BE2C (cell line): ENCODE measurements at regions not wholly inside any gene's neighbourhood (a gene's known extent, or its start where the extent isn't known, plus 50 kb on each side); places are given as distances from the start of the nearest gene placed in this dataset.

Experiments used
- DNase-seq: peaks from one replicate; pipeline ENCODE4 v3.0.0-alpha.2; 2020
- H3K27me3 ChIP-seq: fragments of 250-450 bp; sonication (Bioruptor Pico); 2 replicates; pipeline ENCODE4 v1.5.1; 2020; ENCODE audit warnings: mild to moderate bottlenecking
- H3K36me3 ChIP-seq: fragments of 250-450 bp; sonication (Bioruptor Pico); 2 replicates; pipeline ENCODE4 v1.5.1; 2020; ENCODE audit warnings: mild to moderate bottlenecking
- H3K4me1 ChIP-seq: fragments of 250-450 bp; sonication (Bioruptor Pico); 2 replicates; pipeline ENCODE4 v1.5.1; 2020
- H3K4me3 ChIP-seq: 2 replicates; pipeline ENCODE4 v1.5.1; 2011; ENCODE audit warnings: low read depth, low read length
- H3K9me3 ChIP-seq: fragments of 250-450 bp; sonication (Bioruptor Pico); 2 replicates; pipeline ENCODE4 v1.5.1; 2020
- CTCF ChIP-seq: IDR thresholded peaks from 2 replicates; pipeline ENCODE4 v1.5.1; 2012; ENCODE audit warnings: mild to moderate bottlenecking, low read depth, low read length

- no peak for DNase-seq
- H3K36me3 ChIP-seq, result no peaks in the 10 kb centered on the region
- no peak overlapping the region for H3K4me3 ChIP-seq
- peaks cover 7% of the 10 kb centered on the region for H3K4me1 ChIP-seq
- TF ChIP-seq CTCF, result no peak
- no peaks in the 10 kb centered on the region for H3K27me3 ChIP-seq
- no peaks in the 10 kb centered on the region for H3K9me3 ChIP-seq
These were observed 136.5 kb upstream of the MYL2 start for GRCh38 chr12:111056618-111057521.

DNA sequence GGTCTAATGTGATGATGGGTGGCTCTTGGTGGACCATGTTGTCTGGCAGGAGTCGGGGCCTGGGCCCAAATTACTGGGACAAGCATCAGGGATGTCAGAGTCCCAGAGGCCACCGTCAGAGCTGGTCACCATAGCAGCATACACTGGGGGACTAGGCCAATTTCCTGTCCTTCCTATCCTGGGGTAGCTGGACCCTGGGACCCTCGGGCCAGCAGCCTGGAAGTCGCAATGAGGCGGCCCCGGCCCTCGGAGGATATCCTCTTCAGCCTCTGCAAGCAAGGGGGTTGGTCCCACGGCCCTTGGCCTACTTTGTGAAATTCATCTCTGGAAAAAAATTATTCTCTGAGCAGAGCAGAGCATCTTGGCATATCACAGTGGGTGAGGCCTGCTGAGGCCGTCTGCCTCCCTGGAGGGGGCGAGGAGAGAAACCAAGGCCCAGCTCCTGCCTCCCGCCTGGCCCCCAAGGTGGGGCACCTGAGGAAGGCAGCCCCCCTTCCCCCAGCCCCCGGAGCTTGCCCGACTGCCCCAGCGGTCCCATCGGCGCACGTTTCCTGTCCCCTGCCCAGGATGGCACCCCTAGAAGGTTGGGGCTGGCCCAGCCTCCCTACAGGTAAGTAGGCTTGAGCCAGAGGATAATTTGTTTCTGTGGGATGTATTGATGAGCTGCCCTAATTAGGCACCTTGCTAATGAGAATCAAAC, 135.0 kb upstream of the MYL2 start:
- Histone ChIP-seq H3K4me3 (no peak overlapping the region), H3K9me3 (no peaks in the 10 kb centered on the region), H3K4me1 (peaks cover 7% of the 10 kb centered on the region), H3K36me3 (no peaks in the 10 kb centered on the region), H3K27me3 (no peaks in the 10 kb centered on the region)
- TF ChIP-seq CTCF, result no peak
- DNase-seq, result no peak

- no peak overlapping the region for H3K4me3 ChIP-seq
- H3K9me3 ChIP-seq, result no peaks in the 10 kb centered on the region
- H3K4me1 ChIP-seq, result no peaks in the 10 kb centered on the region
- no peak for TF ChIP-seq CTCF
- H3K27me3 ChIP-seq, result no peaks in the 10 kb centered on the region
- H3K36me3 ChIP-seq, result no peaks in the 10 kb centered on the region
- no peak for DNase-seq
These were observed 128.6 kb upstream of the MYL2 start for GRCh38 chr12:111048991-111049390.

DNA sequence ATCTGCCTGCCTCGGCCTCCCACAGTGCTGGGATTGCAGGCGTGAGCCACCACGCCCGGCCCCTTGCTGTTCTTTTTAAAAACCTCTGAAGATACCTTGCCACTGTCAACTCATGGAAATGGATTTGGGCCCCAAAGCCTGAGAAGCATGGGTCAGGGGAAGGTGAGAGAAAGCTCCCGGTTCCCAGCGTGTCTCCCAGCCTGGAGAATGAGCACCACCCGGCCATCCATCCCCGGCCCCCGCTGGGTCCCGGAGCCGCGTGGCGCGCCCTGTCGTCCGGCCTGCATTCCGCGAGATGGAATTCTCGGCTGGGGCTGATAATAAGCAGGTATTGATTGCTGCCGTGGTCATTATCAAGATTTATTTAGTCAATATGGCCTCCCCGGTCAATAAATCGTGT, 126.5 kb upstream of the MYL2 start:
- no peaks in the 10 kb centered on the region for H3K9me3 ChIP-seq
- no peaks in the 10 kb centered on the region for H3K27me3 ChIP-seq
- no peak for TF ChIP-seq CTCF
- H3K4me3 ChIP-seq, result no peak overlapping the region
- no peaks in the 10 kb centered on the region for H3K36me3 ChIP-seq
- no peaks in the 10 kb centered on the region for H3K4me1 ChIP-seq
- DNase-seq, result no peak

- no peaks in the 10 kb centered on the region for H3K27me3 ChIP-seq
- no peaks in the 10 kb centered on the region for H3K4me1 ChIP-seq
- TF ChIP-seq CTCF, result no peak
- no peaks in the 10 kb centered on the region for H3K9me3 ChIP-seq
- no peaks in the 10 kb centered on the region for H3K36me3 ChIP-seq
- DNase-seq, result no peak
- no peak overlapping the region for H3K4me3 ChIP-seq
These were observed 125.6 kb upstream of the MYL2 start for GRCh38 chr12:111045941-111046340.

GRCh38 chr12:111041091-111041490, 120.7 kb upstream of the MYL2 start:
- DNase-seq, result no peak
- Histone ChIP-seq H3K36me3 (no peaks in the 10 kb centered on the region), H3K4me3 (no peak overlapping the region), H3K27me3 (peaks cover 23% of the 10 kb centered on the region), H3K9me3 (no peaks in the 10 kb centered on the region), H3K4me1 (no peaks in the 10 kb centered on the region)
- no peak for TF ChIP-seq CTCF
